ENCODE measurements at regions not wholly inside any gene's neighbourhood (a gene's known extent, or its start where the extent isn't known, plus 50 kb on each side); places are given as distances from the start of the nearest gene placed in this dataset.

DNA sequence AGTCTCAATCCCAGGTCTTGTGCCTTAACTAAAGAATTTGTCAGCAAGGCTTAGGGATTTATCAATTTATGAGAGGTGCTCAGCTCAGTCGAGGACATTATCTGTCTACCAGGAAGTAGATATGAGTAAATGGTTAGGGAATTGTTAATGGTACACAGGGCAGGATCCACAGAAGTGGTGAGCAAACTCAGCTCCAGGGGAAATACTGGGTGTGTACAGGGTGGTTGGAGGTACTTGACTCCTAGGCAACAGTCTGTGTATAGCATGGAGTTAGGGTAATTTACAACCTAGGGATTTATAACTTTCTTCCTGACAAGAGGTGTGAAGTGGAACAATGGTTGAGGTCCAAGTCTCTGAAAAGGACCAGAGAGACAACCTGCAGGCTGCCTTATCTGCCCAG, 123.4 kb upstream of the OR9Q1 start:
- TF ChIP-seq RFX5 (IDR thresholded peaks at IDR 0.05; ENCODE audit: low read depth, low read length) (no peak), CTCF (conservative IDR thresholded peaks at IDR 0.05; ENCODE audit: low read depth, low read length) (no peak), POLR2A (IDR thresholded peaks at IDR 0.05; ENCODE audit: low read depth, low read length) (no peak), CHD1 (IDR thresholded peaks at IDR 0.05; ENCODE audit: low read depth, low read length) (no peak), MXI1 (IDR thresholded peaks at IDR 0.05; ENCODE audit: borderline replicate concordance, low read depth, low read length) (no peak)
